22Rv1 (cell line): ENCODE measurements at regions not wholly inside any gene's neighbourhood (a gene's known extent, or its start where the extent isn't known, plus 50 kb on each side); places are given as distances from the start of the nearest gene placed in this dataset.

ENCODE experiments used
- ZFX ChIP-seq: fragments of 450-650 bp; IDR thresholded peaks from 2 replicates; pipeline ENCODE4 v1.6.1; 2017; ENCODE audit warnings: antibody characterized with exemption, borderline replicate concordance
- TF ChIP-seq, protein P1 (sequence below): fragments of 450-650 bp; IDR thresholded peaks from 2 replicates; pipeline ENCODE4 v1.5.1; 2017; ENCODE audit warnings: mild to moderate bottlenecking

DNA sequence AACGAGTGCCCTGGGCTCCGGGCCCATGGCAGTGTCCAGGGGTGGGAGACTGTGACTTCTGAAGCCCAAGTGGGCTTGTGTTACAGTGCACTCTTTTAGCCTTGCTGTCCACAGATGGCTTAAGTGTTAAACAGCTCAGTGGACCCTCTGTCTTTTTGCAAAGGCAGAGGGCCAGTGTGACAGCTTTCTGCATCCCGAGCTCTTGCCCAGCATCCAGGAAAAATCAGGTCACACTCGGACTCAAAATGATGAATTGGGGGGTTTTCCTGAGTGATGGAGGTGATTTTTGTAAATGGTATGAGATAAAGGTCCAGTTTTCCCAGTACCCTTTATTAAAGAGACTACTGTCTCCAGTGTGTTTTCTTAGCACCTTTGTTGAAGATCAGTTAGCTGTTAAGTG, 321.3 kb upstream of the GRAMD2B start:
- no peak for TF ChIP-seq ZFX
- TF ChIP-seq, protein P1, sequence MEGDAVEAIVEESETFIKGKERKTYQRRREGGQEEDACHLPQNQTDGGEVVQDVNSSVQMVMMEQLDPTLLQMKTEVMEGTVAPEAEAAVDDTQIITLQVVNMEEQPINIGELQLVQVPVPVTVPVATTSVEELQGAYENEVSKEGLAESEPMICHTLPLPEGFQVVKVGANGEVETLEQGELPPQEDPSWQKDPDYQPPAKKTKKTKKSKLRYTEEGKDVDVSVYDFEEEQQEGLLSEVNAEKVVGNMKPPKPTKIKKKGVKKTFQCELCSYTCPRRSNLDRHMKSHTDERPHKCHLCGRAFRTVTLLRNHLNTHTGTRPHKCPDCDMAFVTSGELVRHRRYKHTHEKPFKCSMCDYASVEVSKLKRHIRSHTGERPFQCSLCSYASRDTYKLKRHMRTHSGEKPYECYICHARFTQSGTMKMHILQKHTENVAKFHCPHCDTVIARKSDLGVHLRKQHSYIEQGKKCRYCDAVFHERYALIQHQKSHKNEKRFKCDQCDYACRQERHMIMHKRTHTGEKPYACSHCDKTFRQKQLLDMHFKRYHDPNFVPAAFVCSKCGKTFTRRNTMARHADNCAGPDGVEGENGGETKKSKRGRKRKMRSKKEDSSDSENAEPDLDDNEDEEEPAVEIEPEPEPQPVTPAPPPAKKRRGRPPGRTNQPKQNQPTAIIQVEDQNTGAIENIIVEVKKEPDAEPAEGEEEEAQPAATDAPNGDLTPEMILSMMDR: no peak
